ENCODE measurements at regions not wholly inside any gene's neighbourhood (a gene's known extent, or its start where the extent isn't known, plus 50 kb on each side); places are given as distances from the start of the nearest gene placed in this dataset.

- Mint-ChIP-seq H3K4me1 (no peaks in the 10 kb centered on the region), H3K27me3 (ENCODE audit: insufficient read depth, low read depth, poor library complexity) (no peaks in the 10 kb centered on the region), H3K27ac (no peak overlapping the region), H3K36me3 (ENCODE audit: low read depth) (no peaks in the 10 kb centered on the region), H3K4me3 (no peak overlapping the region), H3K9me3 (no peaks in the 10 kb centered on the region; the same call in 2 of the 3 replicates)
- no peak for TF ChIP-seq ETS1 (IDR thresholded peaks at IDR 0.05)
- no peak for TF ChIP-seq ZNF331 (CRISPR knock-in tag; IDR thresholded peaks at IDR 0.05; ENCODE audit: low read depth)
- TF ChIP-seq STAT1 (IDR thresholded peaks at IDR 0.05; ENCODE audit: unreplicated experiment): no peak
- no peak for TF ChIP-seq ZNF462 (CRISPR knock-in tag; IDR thresholded peaks at IDR 0.05)
- no peak for TF ChIP-seq POLR2AphosphoS5 (IDR thresholded peaks at IDR 0.05; ENCODE audit: low read depth)
- TF ChIP-seq REST (IDR thresholded peaks at IDR 0.05; ENCODE audit: unreplicated experiment): no peak
- Histone ChIP-seq H3K79me2 (replicated peaks; ENCODE audit: insufficient read depth) (no peaks in the 10 kb centered on the region), H3K36me3 (ENCODE audit: insufficient read depth) (no peaks in the 10 kb centered on the region), H3K4me3 (no peak overlapping the region), H2AFZ (no peak overlapping the region), H3K27me3 (ENCODE audit: insufficient read depth) (no peaks in the 10 kb centered on the region), H3K27ac (ENCODE audit: low read depth) (no peak overlapping the region), H3K4me1 (ENCODE audit: insufficient read depth) (no peaks in the 10 kb centered on the region), H3F3A (replicated peaks; ENCODE audit: low read depth) (no peaks in the 10 kb centered on the region), H3K4me2 (no peak overlapping the region), H4K20me1 (replicated peaks; ENCODE audit: insufficient read depth) (no peaks in the 10 kb centered on the region), H3K9me2 (ENCODE audit: insufficient read depth) (no peaks in the 10 kb centered on the region)
- DNase-seq (ENCODE audit: low spot score): no peak
- ATAC-seq: no peak
Measured at GRCh38 chr16:59574296-59574695, 840.2 kb upstream of the GOT2 start.
